GM12878 (cell line): ENCODE measurements at regions not wholly inside any gene's neighbourhood (a gene's known extent, or its start where the extent isn't known, plus 50 kb on each side); places are given as distances from the start of the nearest gene placed in this dataset.

Experiments used
- ATAC-seq: fragments of 200-7000 bp; cut with Tn5 transposase; 3 replicates; pipeline ENCODE4 v1.9.1; 2020; ENCODE audit warnings: mild to moderate bottlenecking, moderate library complexity
- BruUV-seq: library from RNA; stranded (reverse); fragments of 400-500 nt; replicated peaks from 2 replicates; lab custom pipeline; 2021; lab: Mats Ljungman, UMichigan
- CTCF ChIA-PET: fragments of 300-600 bp; sonication (Branson Sonifier 250); formaldehyde crosslinking; extraction: SDS; loops from one replicate; lab custom pipeline; 2021; ENCODE audit warnings: inconsistent platforms; lab: Yijun Ruan, JAX
- POLR2A ChIA-PET: fragments of 350-600 bp; formaldehyde crosslinking; extraction: SDS; loops from one replicate; lab custom pipeline; 2021; ENCODE audit warnings: inconsistent platforms; lab: Charles Lee
- RAD21 ChIA-PET: fragments of 300-600 bp; sonication (Branson Sonifier 250); formaldehyde crosslinking; loops from one replicate; lab custom pipeline; 2023; ENCODE audit warnings: antibody characterized with exemption; ENCODE audit not compliant: unreplicated experiment; lab: Charles Lee
- SMC1A ChIA-PET: fragments of 300-600 bp; sonication (Branson Sonifier 250); formaldehyde crosslinking; loops from one replicate; lab custom pipeline; 2023; ENCODE audit not compliant: unreplicated experiment, uncharacterized antibody; lab: Charles Lee
- DNase-seq: peaks from one replicate; pipeline ENCODE4 v3.0.0-alpha.2; 2011; ENCODE audit warnings: low read depth, low spot score
- FAIRE-seq: peaks from 3 replicates; lab custom pipeline; 2011; peaks lifted over from hg19 to GRCh38; lab: Jason Lieb, UNC
- H2AFZ ChIP-seq: 2 replicates; pipeline ENCODE4 v1.6.0; 2011; ENCODE audit warnings: low read depth, low read length, control low read depth; ENCODE audit not compliant: control insufficient read depth
- H3K27ac ChIP-seq: 2 replicates; pipeline ENCODE4 v1.5.1; 2011; ENCODE audit warnings: control low read depth; ENCODE audit not compliant: control insufficient read depth, insufficient read depth
- H3K27me3 ChIP-seq, 2 experiments: replicated peaks in 1 of 2; 2 replicates each; pipeline versions ENCODE4 v1.6.0 to v1.6.1; 2011; ENCODE audit warnings: low read length in 1 of 2; ENCODE audit not compliant: control insufficient read depth in 2 of 2, insufficient read depth in 2 of 2
- H3K36me3 ChIP-seq, 2 experiments: 2 replicates each; pipeline ENCODE4 v1.5.1; 2011; ENCODE audit warnings: low read length in 1 of 2; ENCODE audit not compliant: control insufficient read depth in 2 of 2, insufficient read depth in 2 of 2
- H3K4me1 ChIP-seq: 2 replicates; pipeline ENCODE4 v1.6.1; 2011; ENCODE audit warnings: mild to moderate bottlenecking, low read length, moderate library complexity, mixed read lengths; ENCODE audit not compliant: control insufficient read depth, insufficient read depth
- H3K4me2 ChIP-seq: 2 replicates; pipeline ENCODE4 v1.6.0; 2011; ENCODE audit warnings: control low read depth; ENCODE audit not compliant: control insufficient read depth, insufficient read depth
- H3K4me3 ChIP-seq: fragments of 200-600 bp; sonication (generic); 2 replicates; pipeline ENCODE4 v1.5.1; 2016
- H3K79me2 ChIP-seq: 2 replicates; pipeline ENCODE4 v1.6.0; 2011; ENCODE audit warnings: low read length; ENCODE audit not compliant: control insufficient read depth, insufficient read depth
- H3K9ac ChIP-seq: 2 replicates; pipeline ENCODE4 v1.8.0; 2011; ENCODE audit warnings: low read length, control low read depth, mixed read lengths; ENCODE audit not compliant: control insufficient read depth, insufficient read depth
- H3K9me3 ChIP-seq: replicated peaks from 3 replicates; pipeline ENCODE4 v1.5.1; 2011; ENCODE audit warnings: mild to moderate bottlenecking, low read length; ENCODE audit not compliant: control insufficient read depth, insufficient read depth
- H4K20me1 ChIP-seq: 2 replicates; pipeline ENCODE4 v1.6.0; 2011; ENCODE audit not compliant: control insufficient read depth, insufficient read depth
- BCL11A ChIP-seq: IDR thresholded peaks from 2 replicates; pipeline ENCODE4 v1.6.1; 2011; ENCODE audit warnings: low read depth, low read length
- IKZF1 ChIP-seq: fragments of 450-650 bp; conservative IDR thresholded peaks from 2 replicates; pipeline ENCODE4 v1.6.1; 2017; ENCODE audit warnings: antibody characterized with exemption, mild to moderate bottlenecking
- MYB ChIP-seq: fragments of 150-350 bp; IDR thresholded peaks from 2 replicates; pipeline ENCODE4 v1.6.1; 2014; ENCODE audit warnings: mild to moderate bottlenecking, low read depth, low read length, borderline replicate concordance
- WGBS: methylation state at CpG from one replicate; pipeline ENCODE4 v1.1.6; 2016; ENCODE audit warnings: low lambda C conversion rate; ENCODE audit not compliant: insufficient replicate concordance, insufficient coverage; ENCODE audit errors: missing lambda C conversion rate; 5-methylcytosine and 5-hydroxymethylcytosine counted together
- in situ Hi-C: fragments of 300-500 bp; cut with MboI; formaldehyde crosslinking; loops from 9 replicates; pipeline ENCODE4 v1.14.3; 2018; ENCODE audit warnings: mixed read lengths
- intact Hi-C: fragments of 100-400 bp; cut with micrococcal nuclease; formaldehyde crosslinking; loops from one replicate; pipeline ENCODE4 v1.14.2; 2022; ENCODE audit not compliant: unreplicated experiment
- TF ChIP-seq, protein P1 (sequence below): IDR thresholded peaks from 2 replicates; pipeline ENCODE4 v1.6.1; 2012; ENCODE audit warnings: mild to moderate bottlenecking, low read depth, low read length
- TF ChIP-seq, protein P2 (sequence below): fragments of 450-650 bp; IDR thresholded peaks from 2 replicates; pipeline ENCODE4 v1.6.1; 2016; ENCODE audit warnings: mild to moderate bottlenecking

DNA sequence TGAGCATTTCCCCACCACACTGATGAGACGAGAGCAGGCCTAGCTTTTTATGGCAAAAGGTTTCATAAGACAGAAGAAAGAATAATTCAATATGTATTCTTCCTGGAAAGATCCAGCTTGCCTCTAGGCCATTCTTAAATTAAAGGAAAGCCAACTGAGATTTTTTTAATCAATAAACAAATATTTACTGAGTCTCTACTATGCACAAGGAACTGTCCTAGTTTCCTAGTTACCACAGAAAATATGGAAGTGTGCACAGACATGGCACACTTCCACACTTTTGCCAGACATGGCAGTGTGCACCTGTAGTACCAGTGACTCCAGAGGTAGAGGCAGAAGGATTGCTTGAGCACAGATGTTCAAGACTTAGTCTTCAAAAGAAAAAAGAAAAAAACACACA lies 281.0 kb downstream of the CETN3 start (continued):
- TF ChIP-seq, protein P1, sequence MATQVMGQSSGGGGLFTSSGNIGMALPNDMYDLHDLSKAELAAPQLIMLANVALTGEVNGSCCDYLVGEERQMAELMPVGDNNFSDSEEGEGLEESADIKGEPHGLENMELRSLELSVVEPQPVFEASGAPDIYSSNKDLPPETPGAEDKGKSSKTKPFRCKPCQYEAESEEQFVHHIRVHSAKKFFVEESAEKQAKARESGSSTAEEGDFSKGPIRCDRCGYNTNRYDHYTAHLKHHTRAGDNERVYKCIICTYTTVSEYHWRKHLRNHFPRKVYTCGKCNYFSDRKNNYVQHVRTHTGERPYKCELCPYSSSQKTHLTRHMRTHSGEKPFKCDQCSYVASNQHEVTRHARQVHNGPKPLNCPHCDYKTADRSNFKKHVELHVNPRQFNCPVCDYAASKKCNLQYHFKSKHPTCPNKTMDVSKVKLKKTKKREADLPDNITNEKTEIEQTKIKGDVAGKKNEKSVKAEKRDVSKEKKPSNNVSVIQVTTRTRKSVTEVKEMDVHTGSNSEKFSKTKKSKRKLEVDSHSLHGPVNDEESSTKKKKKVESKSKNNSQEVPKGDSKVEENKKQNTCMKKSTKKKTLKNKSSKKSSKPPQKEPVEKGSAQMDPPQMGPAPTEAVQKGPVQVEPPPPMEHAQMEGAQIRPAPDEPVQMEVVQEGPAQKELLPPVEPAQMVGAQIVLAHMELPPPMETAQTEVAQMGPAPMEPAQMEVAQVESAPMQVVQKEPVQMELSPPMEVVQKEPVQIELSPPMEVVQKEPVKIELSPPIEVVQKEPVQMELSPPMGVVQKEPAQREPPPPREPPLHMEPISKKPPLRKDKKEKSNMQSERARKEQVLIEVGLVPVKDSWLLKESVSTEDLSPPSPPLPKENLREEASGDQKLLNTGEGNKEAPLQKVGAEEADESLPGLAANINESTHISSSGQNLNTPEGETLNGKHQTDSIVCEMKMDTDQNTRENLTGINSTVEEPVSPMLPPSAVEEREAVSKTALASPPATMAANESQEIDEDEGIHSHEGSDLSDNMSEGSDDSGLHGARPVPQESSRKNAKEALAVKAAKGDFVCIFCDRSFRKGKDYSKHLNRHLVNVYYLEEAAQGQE = no peak
- TF ChIP-seq MYB (no peak), IKZF1 (no peak)
- TF ChIP-seq, protein P2, sequence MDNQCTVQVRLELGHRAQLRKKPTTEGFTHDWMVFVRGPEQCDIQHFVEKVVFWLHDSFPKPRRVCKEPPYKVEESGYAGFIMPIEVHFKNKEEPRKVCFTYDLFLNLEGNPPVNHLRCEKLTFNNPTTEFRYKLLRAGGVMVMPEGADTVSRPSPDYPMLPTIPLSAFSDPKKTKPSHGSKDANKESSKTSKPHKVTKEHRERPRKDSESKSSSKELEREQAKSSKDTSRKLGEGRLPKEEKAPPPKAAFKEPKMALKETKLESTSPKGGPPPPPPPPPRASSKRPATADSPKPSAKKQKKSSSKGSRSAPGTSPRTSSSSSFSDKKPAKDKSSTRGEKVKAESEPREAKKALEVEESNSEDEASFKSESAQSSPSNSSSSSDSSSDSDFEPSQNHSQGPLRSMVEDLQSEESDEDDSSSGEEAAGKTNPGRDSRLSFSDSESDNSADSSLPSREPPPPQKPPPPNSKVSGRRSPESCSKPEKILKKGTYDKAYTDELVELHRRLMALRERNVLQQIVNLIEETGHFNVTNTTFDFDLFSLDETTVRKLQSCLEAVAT = no peak
- TF ChIP-seq, all 136 proteins: peak for 0

DNA sequence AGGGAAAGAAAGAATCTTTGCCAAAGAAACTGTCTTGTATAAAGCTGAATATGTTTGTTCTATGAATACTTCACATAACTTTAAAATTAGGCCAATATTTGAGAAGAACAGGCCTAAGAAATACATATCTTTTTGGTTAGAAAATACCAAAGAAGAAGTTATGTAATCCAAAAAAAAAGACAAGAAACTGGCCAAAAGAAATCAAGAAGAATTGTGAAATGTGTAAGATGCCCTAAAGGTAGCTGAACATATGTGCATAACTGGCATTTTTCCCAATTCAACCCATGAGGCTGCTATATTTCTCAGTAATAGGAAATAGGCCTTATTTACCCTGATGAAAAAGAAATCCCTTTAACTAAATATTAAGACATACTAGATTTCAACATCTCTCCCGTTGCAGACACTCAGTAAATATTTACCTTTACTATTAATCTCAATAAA lies 290.0 kb downstream of the CETN3 start:
- RAD21 ChIA-PET = no interaction called here
- H3K4me3 ChIP-seq = no peak overlapping the region

More for the DNA sequence above, 290.0 kb downstream of the CETN3 start:
- Histone ChIP-seq H4K20me1 (no peaks in the 10 kb centered on the region), H3K9ac (no peak overlapping the region), H3K36me3 (no peaks in the 10 kb centered on the region), H3K9me3 (no peaks in the 10 kb centered on the region), H3K27me3 (no peaks in the 10 kb centered on the region), H3K4me1 (no peaks in the 10 kb centered on the region), H3K4me2 (no peak overlapping the region), H3K79me2 (no peaks in the 10 kb centered on the region), H2AFZ (no peak overlapping the region), H3K27ac (no peak overlapping the region)
- 81% methylated on average over 1 of the region's 1 CpG for WGBS
- SMC1A ChIA-PET = interaction anchor here (0.7 kb wide), 1 partner anchor 316 kb away, joined by 3 read pairs; no protein-coding TSS in a partner anchor
- intact Hi-C loops (no loop called here), in situ Hi-C loops (no loop called here)
- CTCF ChIA-PET = no interaction called here
- POLR2A ChIA-PET = no interaction called here
- FAIRE-seq (no peak), DNase-seq (no peak), ATAC-seq (no peak)
- no peak for TF ChIP-seq BCL11A
- BruUV-seq = no TSS peak
